Fibroblast of lung (primary cell): ENCODE measurements at regions not wholly inside any gene's neighbourhood (a gene's known extent, or its start where the extent isn't known, plus 50 kb on each side); places are given as distances from the start of the nearest gene placed in this dataset.

Experiments used
- DNase-seq, 2 donors: peaks; one replicate each; pipeline versions ENCODE4 v3.0.0 to v3.0.0-alpha.2; 2010; ENCODE audit warnings: low read depth in 2 of 2
- H2AFZ ChIP-seq: 2 replicates; pipeline ENCODE4 v1.5.1; 2012; ENCODE audit warnings: low read length, control low read depth, inconsistent platforms
- H3K27ac ChIP-seq: 2 replicates; pipeline ENCODE4 v1.5.1; 2011; ENCODE audit warnings: low read length, control low read depth; ENCODE audit not compliant: insufficient read depth
- H3K27me3 ChIP-seq: 2 replicates; pipeline ENCODE4 v1.5.1; 2011; ENCODE audit warnings: mild to moderate bottlenecking, low read length; ENCODE audit not compliant: control insufficient read depth, insufficient read depth
- H3K36me3 ChIP-seq: 2 replicates; pipeline ENCODE4 v1.5.1; 2011; ENCODE audit warnings: low read length; ENCODE audit not compliant: control insufficient read depth, insufficient read depth
- H3K4me1 ChIP-seq: 2 replicates; pipeline ENCODE4 v1.5.1; 2011; ENCODE audit warnings: low read length; ENCODE audit not compliant: control insufficient read depth, insufficient read depth; ENCODE audit errors: extremely low read depth
- H3K4me2 ChIP-seq: 2 replicates; pipeline ENCODE4 v1.5.1; 2011; ENCODE audit warnings: low read length, control low read depth; ENCODE audit not compliant: insufficient read depth; ENCODE audit errors: extremely low read depth
- H3K4me3 ChIP-seq, 4 experiments: fragments of 200-600 bp in 1 of 4; sonication (generic) in 1 of 4; replicated peaks in 1 of 4; 2 replicates each; pipeline ENCODE4 v1.5.1; 2011 to 2016; ENCODE audit warnings: low read length in 4 of 4, low read depth in 3 of 4, mild to moderate bottlenecking in 3 of 4, control low read depth in 2 of 4, inconsistent platforms in 1 of 4, mixed read lengths in 1 of 4; ENCODE audit not compliant: insufficient read depth in 1 of 4; ENCODE audit errors: control extremely low read depth in 1 of 4
- H3K79me2 ChIP-seq: 2 replicates; pipeline ENCODE4 v1.5.1; 2012; ENCODE audit warnings: mild to moderate bottlenecking, low read length, inconsistent platforms; ENCODE audit not compliant: control insufficient read depth, insufficient read depth
- H3K9ac ChIP-seq: 2 replicates; pipeline ENCODE4 v1.5.1; 2011; ENCODE audit warnings: mild to moderate bottlenecking, low read length, control low read depth; ENCODE audit not compliant: insufficient read depth
- H3K9me3 ChIP-seq: 2 replicates; pipeline ENCODE4 v1.5.1; 2012; ENCODE audit warnings: low read depth, low read length; ENCODE audit not compliant: control insufficient read depth, insufficient read depth
- H4K20me1 ChIP-seq: 2 replicates; pipeline ENCODE4 v1.5.1; 2011; ENCODE audit warnings: low read length; ENCODE audit not compliant: control insufficient read depth, insufficient read depth; ENCODE audit errors: extremely low read depth
- EZH2 ChIP-seq: IDR thresholded peaks from 2 replicates; pipeline ENCODE4 v1.5.1; 2012; ENCODE audit warnings: low read length, control low read depth, mild to moderate bottlenecking; ENCODE audit errors: missing control alignments
- TF ChIP-seq, protein P1 (sequence below), 2 donors: IDR thresholded peaks in 1 of 2; conservative IDR thresholded peaks in 1 of 2; 1 replicate in 1 of 2; 2 replicates in 1 of 2; pipeline ENCODE4 v1.5.1; 2011 to 2012; ENCODE audit warnings: low read length in 2 of 2, control low read depth in 1 of 2, inconsistent platforms in 1 of 2, low read depth in 1 of 2, mild to moderate bottlenecking in 1 of 2

DNA sequence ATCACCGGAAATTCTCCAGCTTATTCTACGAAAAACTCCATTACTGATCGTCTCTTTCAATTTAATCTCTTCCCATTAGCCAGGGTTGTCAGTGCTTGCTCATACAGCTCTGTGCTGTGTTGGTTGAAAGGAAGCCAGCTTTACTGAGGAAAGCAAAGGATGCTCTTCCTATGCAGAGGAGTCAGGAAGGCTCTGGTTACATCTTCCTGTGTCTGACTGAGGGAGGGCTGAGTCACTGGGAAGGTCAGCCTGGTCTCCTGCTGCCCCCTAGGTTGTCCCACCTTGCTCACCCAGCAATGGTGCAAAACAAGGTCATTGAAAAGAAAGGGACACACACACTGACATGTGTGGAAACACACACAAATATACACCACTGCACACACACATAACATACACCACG lies 975.6 kb downstream of the DCDC2C start:
- H3K4me1 ChIP-seq: no peaks in the 10 kb centered on the region
- peaks cover 3% of the 10 kb centered on the region for H3K9me3 ChIP-seq
- H3K27me3 ChIP-seq: no peaks in the 10 kb centered on the region
- no peaks in the 10 kb centered on the region for H3K36me3 ChIP-seq
- DNase-seq: no peak
- no peaks in the 10 kb centered on the region for H3K79me2 ChIP-seq
- H3K4me2 ChIP-seq: no peak overlapping the region
- no peaks in the 10 kb centered on the region for H4K20me1 ChIP-seq
- H3K9ac ChIP-seq: no peak overlapping the region
- TF ChIP-seq, protein P1, sequence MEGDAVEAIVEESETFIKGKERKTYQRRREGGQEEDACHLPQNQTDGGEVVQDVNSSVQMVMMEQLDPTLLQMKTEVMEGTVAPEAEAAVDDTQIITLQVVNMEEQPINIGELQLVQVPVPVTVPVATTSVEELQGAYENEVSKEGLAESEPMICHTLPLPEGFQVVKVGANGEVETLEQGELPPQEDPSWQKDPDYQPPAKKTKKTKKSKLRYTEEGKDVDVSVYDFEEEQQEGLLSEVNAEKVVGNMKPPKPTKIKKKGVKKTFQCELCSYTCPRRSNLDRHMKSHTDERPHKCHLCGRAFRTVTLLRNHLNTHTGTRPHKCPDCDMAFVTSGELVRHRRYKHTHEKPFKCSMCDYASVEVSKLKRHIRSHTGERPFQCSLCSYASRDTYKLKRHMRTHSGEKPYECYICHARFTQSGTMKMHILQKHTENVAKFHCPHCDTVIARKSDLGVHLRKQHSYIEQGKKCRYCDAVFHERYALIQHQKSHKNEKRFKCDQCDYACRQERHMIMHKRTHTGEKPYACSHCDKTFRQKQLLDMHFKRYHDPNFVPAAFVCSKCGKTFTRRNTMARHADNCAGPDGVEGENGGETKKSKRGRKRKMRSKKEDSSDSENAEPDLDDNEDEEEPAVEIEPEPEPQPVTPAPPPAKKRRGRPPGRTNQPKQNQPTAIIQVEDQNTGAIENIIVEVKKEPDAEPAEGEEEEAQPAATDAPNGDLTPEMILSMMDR (conservative IDR thresholded peaks at IDR 0.05 in 1 of 2, IDR thresholded peaks at IDR 0.05 in 1 of 2; ENCODE audit: low read depth in 1 of 2, low read length in 2 of 2): no peak
- TF ChIP-seq EZH2: no peak
- no peak overlapping the region for H3K27ac ChIP-seq
- H3K4me3 ChIP-seq: no peak overlapping the region
- H2AFZ ChIP-seq: no peak overlapping the region

GRCh38 chr2:4679391-4679790 lies 976.0 kb downstream of the DCDC2C start:
- Histone ChIP-seq H3K9me3 (peaks cover 3% of the 10 kb centered on the region), H3K27me3 (no peaks in the 10 kb centered on the region), H4K20me1 (no peaks in the 10 kb centered on the region), H3K27ac (no peak overlapping the region), H3K9ac (no peak overlapping the region), H3K36me3 (no peaks in the 10 kb centered on the region), H2AFZ (no peak overlapping the region), H3K4me3 (no peak overlapping the region), H3K4me2 (no peak overlapping the region), H3K4me1 (no peaks in the 10 kb centered on the region), H3K79me2 (no peaks in the 10 kb centered on the region)
- TF ChIP-seq EZH2: no peak
- TF ChIP-seq, protein P1 (conservative IDR thresholded peaks at IDR 0.05 in 1 of 2, IDR thresholded peaks at IDR 0.05 in 1 of 2; ENCODE audit: low read depth in 1 of 2, low read length in 2 of 2): no peak
- DNase-seq: no peak

DNA sequence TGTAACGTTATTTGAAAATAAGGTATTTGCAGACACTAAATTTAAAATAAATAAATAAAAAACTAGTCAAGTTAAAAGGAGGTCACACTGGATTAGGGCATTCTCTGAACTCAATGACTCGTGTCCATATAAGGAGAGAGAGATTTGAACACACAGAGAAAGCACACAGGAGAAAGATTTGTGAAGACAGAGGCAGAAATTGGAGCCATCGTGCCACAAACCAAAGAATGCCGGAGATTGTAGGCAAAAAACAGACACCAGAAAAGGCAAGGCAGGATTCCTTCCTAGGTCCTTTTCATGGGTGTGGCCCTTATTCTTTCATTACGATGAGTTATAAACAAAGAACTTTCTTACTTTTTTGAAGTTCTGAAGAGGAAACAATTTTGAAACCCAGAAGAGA lies 981.5 kb downstream of the DCDC2C start:
- TF ChIP-seq, protein P1 (conservative IDR thresholded peaks at IDR 0.05 in 1 of 2, IDR thresholded peaks at IDR 0.05 in 1 of 2; ENCODE audit: low read depth in 1 of 2, low read length in 2 of 2): no peak
- no peak for TF ChIP-seq EZH2
- H3K9ac ChIP-seq: no peak overlapping the region
- no peak overlapping the region for H3K4me2 ChIP-seq

More for the DNA sequence above, 981.5 kb downstream of the DCDC2C start:
- no peak overlapping the region for H2AFZ ChIP-seq
- no peaks in the 10 kb centered on the region for H3K79me2 ChIP-seq
- no peaks in the 10 kb centered on the region for H3K4me1 ChIP-seq
- DNase-seq: no peak
- H3K9me3 ChIP-seq: no peaks in the 10 kb centered on the region
- no peaks in the 10 kb centered on the region for H3K27me3 ChIP-seq
- H3K27ac ChIP-seq: no peak overlapping the region
- H4K20me1 ChIP-seq: no peaks in the 10 kb centered on the region
- no peak overlapping the region for H3K4me3 ChIP-seq
- H3K36me3 ChIP-seq: no peaks in the 10 kb centered on the region
